C4-2B (cell line): ENCODE measurements at regions not wholly inside any gene's neighbourhood (a gene's known extent, or its start where the extent isn't known, plus 50 kb on each side); places are given as distances from the start of the nearest gene placed in this dataset.

ENCODE experiments used
- CTCF ChIP-seq: fragments of 450-650 bp; conservative IDR thresholded peaks from 2 replicates; pipeline ENCODE4 v1.5.1; 2017; ENCODE audit warnings: mild to moderate bottlenecking
- ZFX ChIP-seq: fragments of 450-650 bp; IDR thresholded peaks from 2 replicates; pipeline ENCODE4 v1.6.1; 2017

- TF ChIP-seq CTCF (no peak), ZFX (no peak)
These were observed 132.7 kb upstream of the TNC start for GRCh38 chr9:115250621-115251032.
